Motor neuron (in vitro differentiated cells): ENCODE measurements at regions not wholly inside any gene's neighbourhood (a gene's known extent, or its start where the extent isn't known, plus 50 kb on each side); places are given as distances from the start of the nearest gene placed in this dataset.
A peak's percentile ranks its signal among the peaks of the same experiment; 100 is the strongest.
"Not testable (repeated sequence)": the region's sequence is repeated elsewhere in the genome, so short reads cannot be mapped to it uniquely, and the experiment has no call there.

Experiments
- ATAC-seq, 8 experiments: fragments of 200-7000 bp; cut with Tn5 transposase; replicated peaks in 6 of 8; 2 replicates each; pipeline ENCODE4 v1.8.0; 2021; ENCODE audit warnings: mild to moderate bottlenecking in 8 of 8, moderate library complexity in 8 of 8
- H3K27ac ChIP-seq, 2 donors: fragments of 250-450 bp; sonication (Bioruptor Pico); 2 replicates each; pipeline ENCODE4 v1.9.0; 2021; ENCODE audit warnings: antibody characterized with exemption in 2 of 2, mild to moderate bottlenecking in 2 of 2, moderate library complexity in 1 of 2
- H3K4me1 ChIP-seq, 2 donors: fragments of 250-450 bp; sonication (Bioruptor Pico); replicated peaks in 1 of 2; 2 replicates each; pipeline ENCODE4 v1.6.1; 2021; ENCODE audit warnings: antibody characterized with exemption in 2 of 2, mild to moderate bottlenecking in 2 of 2, moderate library complexity in 1 of 2
- H3K4me3 ChIP-seq, 5 donors: fragments of 250-450 bp; sonication (Bioruptor Pico); 2 replicates each; pipeline ENCODE4 v1.9.0; 2021; ENCODE audit warnings: antibody characterized with exemption in 5 of 5, mild to moderate bottlenecking in 5 of 5, moderate library complexity in 4 of 5
- whole genome bisulfite sequencing, 10 experiments: fragments of 450-650 bp; shearing (Covaris generic); methylation state at CpG; one replicate each; pipeline ENCODE4 v1.0.0; 2022; 5-methylcytosine and 5-hydroxymethylcytosine counted together
- in situ Hi-C, 9 experiments: fragments of 400-800 bp; cut with MboI; loops; one replicate each; pipeline ENCODE4 v1.15.0; 2021; ENCODE audit warnings: low sequenced_read_pairs in 9 of 9, low pct_unique_long_range_greater_than_20kb in 2 of 9; ENCODE audit not compliant: unreplicated experiment in 9 of 9

GRCh38 chr2:167752734-167753133 lies 494.7 kb downstream of the STK39 start:
- Histone ChIP-seq H3K4me3 (no peak overlapping the region), H3K4me1 (peaks cover 0 to 1% of the 10 kb centered on the region in 2 donors), H3K27ac (no peak overlapping the region)
- ATAC-seq = no peak
- in situ Hi-C loops = no loop called here
- 0 to 63% (median 36%) methylated on average over 1 of the region's 1 CpG; no CpG with 5 or more reads in 5 of the 10 experiments for WGBS, 10 experiments

- Histone ChIP-seq H3K4me1 (peaks cover 4 to 18% of the 10 kb centered on the region in 2 donors), H3K4me3 (no peak overlapping the region), H3K27ac (no peak overlapping the region)
- 23 to 100% (median 75%) methylated on average over 1 to 3 of the region's 3 CpGs; no CpG with 5 or more reads in 1 of the 10 experiments for WGBS, 10 experiments
- ATAC-seq = no peak
- in situ Hi-C loops = no loop called here
These were observed 496.7 kb downstream of the STK39 start for GRCh38 chr2:167750675-167751074.

- in situ Hi-C loops = no loop called here
- WGBS, 10 experiments = 0 to 100% (median 47%) methylated on average over 1 of the region's 1 CpG; no CpG with 5 or more reads in 2 of the 10 experiments
- peak in 3 of 8 experiments; percentile 84 to 94 (median 91) for ATAC-seq
- no peak overlapping the region for H3K27ac ChIP-seq
- H3K4me1 ChIP-seq = peaks cover 4 to 18% of the 10 kb centered on the region in 2 donors
- no peak overlapping the region for H3K4me3 ChIP-seq
These were observed 497.7 kb downstream of the STK39 start for GRCh38 chr2:167749660-167750059.

DNA sequence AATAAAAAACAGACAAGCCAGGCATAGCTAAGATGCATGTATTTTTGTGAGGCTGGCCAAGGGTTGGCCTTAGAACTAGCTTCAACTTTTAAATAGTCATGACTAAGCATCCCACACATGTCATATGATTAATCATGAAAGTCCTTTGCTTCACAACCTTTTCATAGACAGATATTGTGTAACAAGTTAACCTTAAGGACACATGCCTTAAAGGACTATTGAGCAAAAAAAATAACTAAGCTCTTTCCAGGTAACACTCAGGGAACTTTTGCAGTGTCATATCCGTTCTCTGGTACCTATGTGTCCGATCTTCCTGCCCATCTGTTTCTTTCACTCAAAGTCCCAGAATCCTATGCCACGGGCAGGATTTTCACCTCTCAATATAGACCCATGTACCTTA lies 498.4 kb downstream of the STK39 start:
- Histone ChIP-seq H3K27ac (no peak overlapping the region), H3K4me3 (no peak overlapping the region), H3K4me1 (peaks cover 4 to 20% of the 10 kb centered on the region in 2 donors)
- ATAC-seq = peak in 2 of 8 experiments; percentile 23 to 57
- in situ Hi-C loops = no loop called here
- WGBS, 10 experiments = 37 to 100% (median 100%) methylated on average over 1 to 3 of the region's 3 CpGs; no CpG with 5 or more reads in 3 of the 10 experiments

DNA sequence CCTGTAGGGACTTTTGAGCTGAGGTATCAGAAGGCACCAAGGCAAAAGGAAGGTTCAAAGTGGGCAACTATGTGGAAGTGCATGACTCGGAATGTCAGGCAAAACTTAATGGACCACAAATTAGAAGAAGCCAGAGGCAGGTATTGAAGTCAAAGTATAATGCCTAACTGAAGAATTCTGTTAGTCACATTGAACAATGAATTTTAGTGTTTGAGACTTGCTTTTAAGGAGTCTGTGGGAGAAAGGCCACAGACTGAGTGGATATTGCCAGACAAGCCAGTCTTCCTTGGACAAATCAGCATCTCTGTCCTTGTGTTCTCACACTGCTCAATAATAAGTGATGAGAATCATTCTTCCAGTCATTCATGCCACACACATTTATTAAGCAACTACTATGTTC lies 498.9 kb downstream of the STK39 start:
- Histone ChIP-seq H3K4me1 (peaks cover 4 to 25% of the 10 kb centered on the region in 2 donors), H3K27ac (no peak overlapping the region), H3K4me3 (no peak overlapping the region)
- in situ Hi-C loops = no loop called here
- no peak for ATAC-seq
- 33 to 100% (median 59%) methylated on average over 1 of the region's 1 CpG; no CpG with 5 or more reads in 6 of the 10 experiments for WGBS, 10 experiments

DNA sequence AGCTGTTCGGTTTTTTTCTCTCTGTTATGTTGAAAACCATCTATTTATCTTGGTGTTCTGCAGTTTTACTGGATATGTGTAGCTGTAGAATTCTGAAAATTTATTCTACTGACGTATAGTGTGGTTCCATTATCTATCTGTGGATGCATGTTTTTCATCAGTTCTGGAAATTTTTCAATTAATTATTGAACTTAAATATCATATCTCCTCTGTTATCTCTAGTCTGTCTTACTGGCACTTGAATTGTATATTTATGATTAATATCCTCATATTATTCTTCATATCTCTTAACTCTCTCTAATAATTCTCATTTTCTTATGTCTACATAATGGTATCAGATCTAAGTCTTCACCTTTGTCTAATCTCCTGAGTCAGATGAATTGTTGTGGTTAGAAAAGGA lies 501.7 kb downstream of the STK39 start:
- no peak for ATAC-seq
- in situ Hi-C loops = no loop called here
- peaks cover 4 to 25% of the 10 kb centered on the region in 2 donors for H3K4me1 ChIP-seq
- 5 to 100% (median 67%) methylated on average over 1 to 2 of the region's 2 CpGs for WGBS, 10 experiments
- no peak overlapping the region for H3K4me3 ChIP-seq
- H3K27ac ChIP-seq = no peak overlapping the region

DNA sequence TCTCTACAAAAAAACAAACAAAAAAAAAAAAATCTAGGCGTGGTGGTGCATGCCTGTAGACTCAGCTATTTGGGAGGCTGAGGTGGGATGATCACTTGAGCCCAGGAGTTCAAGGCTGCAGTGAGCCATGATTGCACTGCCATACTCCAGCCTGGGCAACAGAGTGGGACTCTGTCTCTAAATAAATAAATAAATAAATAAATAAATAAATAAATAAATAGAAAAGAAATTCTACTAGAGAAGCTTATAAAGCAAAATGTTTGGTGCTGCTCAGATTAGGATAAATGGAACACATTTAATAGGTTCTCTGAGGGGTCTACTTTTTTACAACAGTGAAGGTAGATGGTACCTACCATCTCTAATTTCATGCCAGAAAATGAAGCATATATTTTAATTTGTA lies 507.5 kb downstream of the STK39 start:
- in situ Hi-C loops, H3K27ac ChIP-seq, ATAC-seq, H3K4me3 ChIP-seq: not testable (repeated sequence)
- H3K4me1 ChIP-seq = peaks cover 0 to 12% of the 10 kb centered on the region in 2 donors
- 33 to 100% (median 71%) methylated on average over 1 of the region's 1 CpG; no CpG with 5 or more reads in 2 of the 10 experiments for WGBS, 10 experiments

GRCh38 chr2:167733747-167734146 lies 513.6 kb downstream of the STK39 start:
- in situ Hi-C loops = no loop called here
- Histone ChIP-seq H3K4me1 (peaks cover 0 to 9% of the 10 kb centered on the region in 2 donors), H3K4me3 (no peak overlapping the region), H3K27ac (no peak overlapping the region)
- no peak for ATAC-seq
- 0 to 100% (median 67%) methylated on average over 1 to 2 of the region's 2 CpGs; no CpG with 5 or more reads in 1 of the 10 experiments for WGBS, 10 experiments

- 0 to 100% (median 81%) methylated on average over 1 to 4 of the region's 4 CpGs for WGBS, 10 experiments
- Histone ChIP-seq H3K4me3 (no peak overlapping the region), H3K4me1 (peaks cover 0 to 9% of the 10 kb centered on the region in 2 donors), H3K27ac (no peak overlapping the region)
- in situ Hi-C loops = no loop called here
- no peak for ATAC-seq
These were observed 515.1 kb downstream of the STK39 start for GRCh38 chr2:167732326-167732725.

- 77 to 100% (median 100%) methylated on average over 1 to 3 of the region's 3 CpGs; no CpG with 5 or more reads in 1 of the 10 experiments for WGBS, 10 experiments
- no peak overlapping the region for H3K27ac ChIP-seq
- ATAC-seq = no peak
- no peak overlapping the region for H3K4me3 ChIP-seq
- in situ Hi-C loops = no loop called here
- peaks cover 0 to 4% of the 10 kb centered on the region in 2 donors for H3K4me1 ChIP-seq
These were observed 517.5 kb downstream of the STK39 start for GRCh38 chr2:167729911-167730310.

DNA sequence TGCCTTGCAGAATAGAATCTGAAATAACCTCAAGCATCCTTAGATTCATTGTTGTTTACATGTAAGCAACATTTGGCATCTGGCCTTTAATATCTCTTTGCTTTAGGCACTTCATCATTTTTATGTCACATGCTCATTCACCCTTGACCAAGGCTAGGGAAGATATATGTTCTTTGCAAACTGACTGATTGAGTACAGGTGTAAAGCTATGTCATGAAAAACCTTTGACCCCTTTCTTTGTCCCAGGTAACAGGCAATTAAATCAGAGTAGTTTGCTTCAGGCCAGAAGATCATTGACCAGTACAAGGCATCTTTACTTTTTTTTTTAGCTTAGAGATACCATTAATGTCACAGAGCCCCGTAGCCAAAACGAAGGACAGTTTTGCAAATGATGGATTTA lies 520.6 kb downstream of the STK39 start:
- H3K27ac ChIP-seq = no peak overlapping the region
- H3K4me1 ChIP-seq = no peaks in the 10 kb centered on the region
- WGBS, 10 experiments = 0 to 100% (median 76%) methylated on average over 1 to 2 of the region's 2 CpGs; no CpG with 5 or more reads in 1 of the 10 experiments
- no peak for ATAC-seq
- in situ Hi-C loops = no loop called here
- H3K4me3 ChIP-seq = no peak overlapping the region

DNA sequence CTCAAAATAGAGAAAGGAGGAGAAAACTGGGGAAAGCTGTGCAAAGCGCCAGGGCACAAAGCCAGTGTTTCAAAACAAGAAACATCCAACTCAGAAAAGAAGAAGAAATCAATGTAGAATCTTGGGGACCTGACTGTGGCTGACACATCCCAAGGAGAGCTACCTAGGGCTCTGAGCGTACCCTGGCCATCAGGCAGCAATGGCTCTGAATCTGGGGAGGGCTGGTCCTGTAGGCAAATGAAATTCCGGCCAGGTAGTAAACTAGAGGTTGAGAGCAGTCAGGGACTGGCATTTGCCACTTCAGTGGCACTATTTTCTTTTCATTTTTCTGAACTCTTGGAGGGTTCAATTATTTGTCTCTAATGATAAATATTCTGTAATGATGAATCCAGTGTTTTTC lies 525.8 kb downstream of the STK39 start:
- H3K4me3 ChIP-seq = no peak overlapping the region
- in situ Hi-C loops = no loop called here
- no peak for ATAC-seq

DNA sequence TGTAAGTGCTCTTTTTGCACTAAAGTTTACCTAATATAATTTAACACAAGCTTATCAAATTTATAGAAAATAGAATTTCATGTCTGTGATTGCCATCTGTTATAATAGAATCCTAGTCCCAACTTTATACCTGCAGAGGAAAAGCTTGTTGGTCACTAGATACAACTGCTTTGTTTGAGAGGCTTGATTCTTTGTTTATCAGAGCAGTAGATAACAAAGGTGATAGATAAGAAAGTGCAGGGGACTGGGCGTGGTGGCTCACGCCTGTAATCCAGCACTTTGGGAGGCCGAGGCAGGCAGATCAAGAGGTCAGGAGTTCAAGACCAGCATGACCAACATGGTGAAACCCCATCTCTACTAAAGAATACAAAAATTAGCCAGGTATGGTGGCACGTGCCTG lies 528.0 kb downstream of the STK39 start:
- 15 to 100% (median 92%) methylated on average over 1 to 4 of the region's 4 CpGs; no CpG with 5 or more reads in 4 of the 10 experiments for WGBS, 10 experiments
- no peak for ATAC-seq

More for the DNA sequence above, 525.8 kb downstream of the STK39 start:
- Histone ChIP-seq H3K27ac (no peak overlapping the region), H3K4me1 (no peaks in the 10 kb centered on the region)
- 0 to 100% (median 76%) methylated on average over 1 to 3 of the region's 3 CpGs; no CpG with 5 or more reads in 1 of the 10 experiments for WGBS, 10 experiments

GRCh38 chr2:167718560-167718959 lies 528.8 kb downstream of the STK39 start:
- Histone ChIP-seq H3K27ac (no peak overlapping the region), H3K4me3 (no peak overlapping the region), H3K4me1 (no peaks in the 10 kb centered on the region)
- in situ Hi-C loops = no loop called here
- ATAC-seq = no peak
- 0 to 100% (median 100%) methylated on average over 1 of the region's 1 CpG; no CpG with 5 or more reads in 5 of the 10 experiments for WGBS, 10 experiments

More for the DNA sequence above, 528.0 kb downstream of the STK39 start:
- H3K4me3 ChIP-seq = no peak overlapping the region
- in situ Hi-C loops = no loop called here
- H3K4me1 ChIP-seq = no peaks in the 10 kb centered on the region
- H3K27ac ChIP-seq = no peak overlapping the region
